ENCODE measurements at regions not wholly inside any gene's neighbourhood (a gene's known extent, or its start where the extent isn't known, plus 50 kb on each side); places are given as distances from the start of the nearest gene placed in this dataset.
"Not testable (repeated sequence)": the region's sequence is repeated elsewhere in the genome, so short reads cannot be mapped to it uniquely, and the experiment has no call there.

DNA sequence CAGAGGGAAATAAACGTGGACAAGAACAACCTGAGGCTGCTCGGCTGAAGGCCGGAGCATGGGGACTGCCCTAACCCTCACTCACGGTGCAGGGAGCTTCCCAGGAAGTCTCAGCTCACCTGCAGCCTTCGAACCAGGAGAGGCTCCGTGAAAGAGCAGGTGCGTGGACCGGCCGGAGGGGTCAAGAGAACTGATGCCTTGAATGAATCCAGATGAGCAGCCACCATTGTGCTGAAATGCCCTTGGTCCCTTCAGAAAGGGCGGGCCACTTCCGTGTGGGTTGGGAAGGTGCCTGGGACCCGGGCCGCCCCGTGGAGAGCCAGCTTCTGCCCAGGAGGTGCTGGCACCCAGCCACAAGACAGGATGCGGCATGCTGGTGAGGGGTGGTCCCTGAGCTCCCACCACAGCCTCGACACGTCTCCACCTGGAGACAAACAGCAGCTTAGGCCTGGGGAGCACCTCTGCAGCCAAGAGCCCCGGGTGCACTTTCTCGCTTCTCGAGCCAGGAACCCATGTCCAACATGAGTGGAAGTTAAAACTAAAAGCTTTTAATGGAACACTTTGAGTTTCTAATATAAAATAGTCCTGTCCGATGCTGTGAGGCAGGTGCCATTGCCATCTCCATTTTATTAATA, 83.5 kb downstream of the TTLL2 start:
- no peak for DNase-seq

DNA sequence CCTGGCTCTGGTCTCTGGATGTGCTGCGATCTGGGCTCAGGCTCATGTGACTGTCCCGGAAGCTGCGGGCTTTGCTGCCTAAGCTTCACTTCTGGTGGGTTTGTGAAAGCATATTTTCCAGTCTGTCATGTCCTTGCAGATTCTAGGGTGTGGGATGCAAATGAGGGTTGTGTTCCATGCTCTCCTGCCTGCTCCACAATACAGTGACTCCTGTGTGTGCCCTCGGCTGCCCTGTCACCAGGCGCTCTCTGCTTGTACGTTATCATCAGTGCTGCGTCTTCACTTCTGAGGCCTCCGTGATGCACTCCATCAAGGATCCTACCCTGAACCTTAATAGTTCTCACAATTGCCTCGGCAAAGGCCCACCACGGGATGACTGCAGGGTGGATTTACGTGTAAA, 84.2 kb downstream of the TTLL2 start:
- DNase-seq = no peak

DNA sequence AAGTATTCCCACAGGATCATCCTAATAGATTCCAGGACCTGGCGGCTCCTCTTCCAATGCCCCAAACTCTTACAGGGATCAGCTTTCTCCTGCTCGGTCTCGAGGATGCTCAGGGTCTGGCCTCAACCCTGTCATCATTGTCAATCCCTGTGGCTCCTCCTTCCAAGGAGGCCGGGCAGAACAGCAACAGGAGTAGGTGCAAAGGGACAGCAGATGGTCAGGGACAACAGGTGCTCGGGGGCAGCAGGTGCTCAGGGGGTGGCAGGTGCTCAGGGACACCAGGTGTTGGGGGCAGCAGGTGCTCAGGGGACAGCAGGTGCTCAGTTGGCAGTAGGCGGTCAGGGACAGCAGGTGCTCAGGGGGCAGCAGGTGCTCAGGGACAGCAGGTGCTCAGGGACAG, 84.8 kb downstream of the TTLL2 start:
- no peak for DNase-seq

DNA sequence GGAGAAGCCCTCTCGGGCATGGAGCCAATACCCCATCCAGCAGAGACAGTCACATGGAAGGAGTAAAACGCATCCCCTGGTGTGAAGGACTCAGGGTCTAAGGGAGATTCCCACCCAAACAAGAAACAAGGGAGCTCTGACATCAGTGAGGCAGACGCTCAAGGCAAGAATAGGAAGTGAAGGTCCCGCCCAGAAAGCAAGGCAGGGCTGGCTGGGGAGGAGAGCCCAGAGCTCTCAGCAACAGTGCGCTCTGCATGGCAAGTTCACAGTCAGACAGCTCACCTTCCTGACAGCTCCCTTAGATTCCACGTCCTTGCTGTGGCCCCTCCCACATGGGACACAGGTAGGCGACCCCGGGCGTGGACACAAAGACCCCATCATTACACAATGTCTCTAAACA, 85.6 kb downstream of the TTLL2 start:
- no peak for DNase-seq

DNA sequence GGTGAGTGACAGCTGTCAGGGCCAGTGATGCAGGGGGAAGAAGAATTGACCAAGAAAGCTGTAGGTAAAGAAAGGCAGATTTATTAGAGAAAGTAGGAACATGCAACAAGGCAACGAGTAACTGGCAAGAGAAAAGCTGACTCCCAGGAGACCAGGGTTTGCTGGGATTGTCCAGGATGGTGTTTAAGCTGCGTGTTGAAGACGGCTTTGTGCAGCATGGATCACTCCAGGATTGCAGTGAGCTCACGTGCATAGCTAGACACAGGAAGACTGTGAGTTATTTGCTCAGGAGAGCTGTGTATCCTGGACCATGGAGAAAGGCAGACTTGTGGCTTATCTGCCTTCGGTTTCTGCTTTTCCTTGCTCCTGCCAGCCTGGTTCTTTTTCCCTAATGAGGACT, 87.6 kb downstream of the TTLL2 start:
- no peak for DNase-seq

DNA sequence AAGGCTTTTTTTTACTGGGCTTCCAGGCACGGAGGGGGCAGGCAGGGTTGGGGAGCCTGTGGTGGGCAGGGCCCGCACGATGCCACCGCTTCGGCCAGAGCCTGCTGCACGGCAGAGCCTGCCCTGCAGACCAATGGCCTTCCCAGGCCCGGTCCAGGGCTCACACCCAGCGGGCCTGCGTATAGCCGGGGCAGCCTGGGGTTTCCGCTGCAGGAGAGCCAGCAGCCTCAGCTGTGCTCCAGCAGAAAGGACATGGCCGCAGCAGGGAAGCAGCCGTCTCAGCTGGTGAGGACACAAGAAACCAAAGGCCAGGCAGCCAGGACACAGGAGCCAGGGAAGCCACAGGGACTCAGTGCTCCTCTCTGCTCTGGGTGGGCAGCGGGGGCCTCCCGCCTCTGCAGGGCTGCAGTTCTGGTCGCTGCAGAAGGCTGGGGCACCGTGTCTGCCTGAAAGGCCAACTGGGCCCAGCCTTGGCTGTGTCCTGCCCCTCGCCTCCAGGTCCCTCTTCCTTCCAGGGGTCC, 90.6 kb downstream of the TTLL2 start:
- DNase-seq = no peak

DNA sequence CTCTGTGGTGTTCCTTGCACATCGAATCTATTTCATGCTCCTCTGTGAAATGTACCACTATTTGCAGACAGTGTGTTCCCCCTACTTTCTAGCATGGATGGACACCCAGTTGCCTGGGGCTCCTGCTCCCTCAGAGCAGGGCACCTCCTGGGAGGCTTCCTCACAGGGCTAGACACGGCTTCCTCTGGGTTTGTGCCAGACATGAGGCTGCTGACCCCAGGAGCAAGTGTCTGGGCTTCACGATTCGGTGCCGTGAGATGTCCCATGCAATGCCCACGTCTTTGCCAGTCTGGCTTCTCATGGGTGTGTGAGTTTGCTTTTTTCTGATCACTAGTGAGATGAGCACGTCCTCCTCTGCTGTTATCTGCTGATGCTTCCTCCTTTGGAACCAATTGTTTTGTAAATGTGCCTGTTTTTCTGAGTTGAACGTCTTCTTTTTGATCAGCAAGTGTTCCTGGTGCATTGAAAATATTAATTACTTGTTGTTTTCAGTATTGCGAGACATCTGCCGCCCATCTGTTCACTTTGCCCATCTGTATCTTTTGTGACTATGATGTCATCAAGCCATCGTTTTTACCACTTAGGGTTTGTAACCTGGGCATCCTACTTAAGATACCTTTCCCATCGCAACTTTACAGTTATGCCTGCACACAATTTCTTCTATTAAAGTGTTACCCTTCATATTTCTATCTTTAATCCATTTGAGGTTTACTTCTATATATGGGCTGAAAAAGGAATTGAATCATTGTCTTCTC, 92.0 kb downstream of the TTLL2 start:
- DNase-seq = no peak

DNA sequence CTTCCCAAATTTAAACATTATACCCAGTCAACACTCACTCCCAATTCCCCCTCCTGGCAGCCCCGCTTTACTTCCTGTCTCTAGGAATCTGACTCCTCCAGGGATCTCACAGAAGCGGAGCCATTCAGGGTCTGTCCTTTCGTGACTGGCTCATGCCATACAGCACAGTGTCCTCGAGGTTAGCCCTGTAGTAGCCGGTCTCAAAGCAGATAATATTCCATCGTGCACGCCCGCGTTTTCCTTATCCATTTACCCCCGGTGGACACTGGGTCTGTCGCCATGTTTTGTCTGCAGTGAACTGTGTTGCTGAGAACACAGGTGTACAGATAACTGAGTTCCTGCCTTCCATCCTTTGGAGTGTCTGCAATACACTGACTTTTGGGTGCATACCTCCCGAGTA, 95.3 kb downstream of the TTLL2 start:
- no peak for DNase-seq

DNA sequence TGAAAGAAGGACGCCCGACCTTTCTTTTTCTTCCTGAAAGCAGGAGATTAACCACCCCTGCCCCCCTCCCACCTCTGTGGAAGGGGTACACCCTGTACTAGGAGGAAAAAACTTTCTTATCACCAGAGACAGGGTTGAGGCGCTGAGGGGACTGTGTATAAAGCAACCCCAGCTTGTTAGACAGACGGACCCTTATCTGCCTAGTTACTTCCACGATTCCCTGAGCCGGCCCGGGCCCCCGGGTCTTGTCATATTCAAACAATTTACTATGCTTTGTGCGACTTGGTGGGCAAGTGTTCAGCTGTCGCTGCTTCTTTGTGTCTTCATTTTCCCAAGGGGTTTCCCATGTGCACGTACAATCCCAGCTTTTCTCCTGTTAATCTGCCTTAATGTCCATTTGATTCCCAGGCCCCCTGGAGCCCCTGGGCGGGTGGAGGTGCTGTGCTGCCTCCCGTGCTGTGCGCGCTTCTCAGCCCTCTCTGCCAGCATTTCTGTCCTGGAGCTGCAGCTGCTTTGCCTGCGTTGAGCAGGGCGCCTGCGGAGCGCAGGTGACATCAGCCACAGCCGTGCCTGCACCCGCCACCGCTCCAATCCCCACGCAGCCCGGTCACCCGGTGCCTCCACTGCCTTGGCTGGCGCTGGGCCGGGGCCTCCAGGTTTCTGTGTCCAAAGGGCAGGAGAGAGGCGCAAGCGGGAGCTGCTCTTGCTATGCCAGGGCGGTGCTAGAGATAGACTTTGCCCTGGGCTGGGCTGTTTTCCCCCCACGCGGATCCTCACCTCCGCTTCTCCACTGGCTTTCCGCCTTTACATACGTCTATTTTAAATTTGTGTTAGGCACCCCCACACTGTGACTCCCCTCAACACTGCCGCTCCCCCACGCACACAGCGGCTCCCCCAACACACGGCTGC, 96.2 kb downstream of the TTLL2 start:
- DNase-seq = no peak

DNA sequence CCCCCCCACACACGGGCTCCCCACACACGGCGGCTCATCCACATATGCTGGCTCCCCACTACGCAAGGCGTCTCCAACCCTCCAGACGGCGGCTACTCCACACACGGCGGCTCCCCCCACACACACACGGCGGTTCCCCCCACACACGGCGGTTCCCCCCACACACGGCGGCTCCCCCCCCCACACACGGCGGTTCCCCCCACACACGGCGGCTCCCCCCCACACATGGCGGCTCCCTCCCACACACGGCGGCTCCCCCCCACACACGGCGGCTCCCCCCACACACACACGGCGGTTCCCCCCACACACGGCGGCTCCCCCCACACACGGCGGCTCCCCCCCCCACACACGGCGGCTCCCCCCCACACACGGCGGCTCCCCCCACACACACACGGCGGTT, 97.1 kb downstream of the TTLL2 start:
- not testable (repeated sequence) for DNase-seq

DNA sequence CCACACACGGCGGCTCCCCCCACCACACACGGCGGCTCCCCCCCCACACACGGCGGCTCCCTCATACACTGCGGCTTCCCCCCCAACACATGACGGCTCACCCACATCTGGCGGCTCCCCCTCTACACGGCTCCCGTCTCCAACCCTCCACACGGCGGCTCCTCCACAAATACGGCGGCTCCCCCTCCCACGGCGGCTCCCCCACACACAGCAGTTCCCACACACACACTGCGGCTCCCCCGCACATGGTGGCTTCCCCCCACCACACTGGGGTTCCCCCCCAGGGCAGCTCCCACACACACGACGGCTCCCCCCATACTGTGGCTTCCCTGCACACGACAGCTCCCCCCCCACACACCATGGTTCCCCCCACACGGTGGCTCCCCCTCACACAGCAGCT, 98.0 kb downstream of the TTLL2 start:
- no peak for DNase-seq

DNA sequence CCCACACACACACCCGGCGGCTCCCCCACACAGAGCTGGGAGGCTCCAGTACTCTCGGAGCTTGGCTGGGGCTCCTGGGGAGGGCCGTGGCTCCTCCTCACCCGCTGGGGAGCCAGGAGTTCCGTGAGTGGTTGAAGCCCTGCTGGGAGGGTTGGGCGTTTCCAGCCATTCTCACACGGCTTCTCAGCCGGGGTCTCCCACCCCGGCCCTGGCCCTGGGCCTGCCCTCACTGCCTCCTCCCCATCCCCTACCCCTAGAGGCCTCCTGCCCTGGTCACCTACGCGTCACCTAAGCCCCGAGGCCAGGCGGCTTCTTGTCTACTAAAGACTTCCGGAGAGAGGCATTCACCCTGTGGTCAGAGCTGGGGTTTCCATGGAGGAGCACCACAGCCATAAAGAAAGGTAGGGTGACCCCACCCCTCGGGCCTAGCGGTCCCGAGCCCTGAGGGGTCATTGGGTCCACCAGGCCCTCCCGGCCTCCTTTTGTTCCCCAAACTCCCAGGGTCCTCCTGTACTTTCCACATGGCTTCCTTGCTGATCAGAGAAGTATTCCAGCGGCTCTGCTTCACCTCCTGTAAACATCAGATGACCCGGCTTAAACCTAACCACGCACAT, 99.3 kb downstream of the TTLL2 start:
- DNase-seq = no peak

DNA sequence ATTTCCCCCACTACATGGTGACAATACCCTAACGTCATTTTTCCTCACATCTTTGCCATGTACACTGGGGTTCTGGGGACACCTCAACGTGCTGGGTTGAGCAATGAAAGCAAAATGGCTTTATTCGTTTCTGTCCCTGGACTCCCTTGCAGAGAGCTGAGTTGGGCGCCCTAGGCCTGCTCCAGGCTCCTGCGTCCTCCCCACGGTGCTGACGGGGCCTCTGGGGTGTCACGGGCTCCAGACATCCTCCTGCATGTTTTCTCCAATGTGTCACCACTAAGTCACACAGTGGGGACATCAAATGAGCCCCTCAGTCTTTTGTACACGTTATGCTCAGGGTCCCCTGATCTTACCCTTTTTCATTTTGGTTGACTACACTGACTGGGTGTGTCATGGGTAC, 99.8 kb downstream of the TTLL2 start:
- no peak for DNase-seq

DNA sequence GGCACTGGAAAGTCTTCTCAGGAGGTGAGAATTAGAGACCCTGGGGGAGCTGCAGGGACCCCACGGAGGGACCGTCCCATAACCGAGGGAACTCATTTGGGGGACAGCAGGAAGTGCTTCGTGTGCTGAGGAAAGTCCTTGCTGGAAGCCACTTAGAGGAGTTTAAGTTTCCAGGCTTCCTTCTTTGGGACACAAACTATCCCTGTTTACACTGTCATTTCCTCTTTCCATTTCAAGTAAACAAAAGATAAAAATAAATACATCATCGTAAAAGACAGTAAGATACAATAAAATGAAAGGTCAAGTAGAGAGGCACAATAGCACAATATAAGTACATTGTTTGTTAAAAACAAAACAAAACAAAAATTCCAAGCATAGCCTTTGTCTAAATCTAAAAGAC, 101.2 kb downstream of the TTLL2 start:
- no peak for DNase-seq

DNA sequence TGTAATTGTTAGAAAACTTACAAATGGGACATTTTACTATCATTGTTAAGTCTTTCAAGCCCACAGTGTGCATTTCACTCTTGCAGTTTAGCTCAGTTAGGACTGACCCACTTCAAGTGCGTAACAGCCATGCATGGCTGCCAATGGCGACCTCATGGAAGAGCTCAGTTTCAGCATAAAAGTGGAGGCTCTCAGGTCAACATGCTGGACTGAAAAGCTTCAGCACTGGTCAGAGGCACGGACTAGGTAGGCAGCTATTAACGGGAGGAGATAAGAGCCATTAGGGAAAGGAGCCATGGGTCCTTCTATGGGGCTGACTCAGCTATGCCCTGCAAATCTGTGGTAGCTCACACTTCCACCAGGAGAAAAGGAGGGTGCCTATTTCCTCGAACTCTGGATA, 101.8 kb downstream of the TTLL2 start:
- DNase-seq = no peak

DNA sequence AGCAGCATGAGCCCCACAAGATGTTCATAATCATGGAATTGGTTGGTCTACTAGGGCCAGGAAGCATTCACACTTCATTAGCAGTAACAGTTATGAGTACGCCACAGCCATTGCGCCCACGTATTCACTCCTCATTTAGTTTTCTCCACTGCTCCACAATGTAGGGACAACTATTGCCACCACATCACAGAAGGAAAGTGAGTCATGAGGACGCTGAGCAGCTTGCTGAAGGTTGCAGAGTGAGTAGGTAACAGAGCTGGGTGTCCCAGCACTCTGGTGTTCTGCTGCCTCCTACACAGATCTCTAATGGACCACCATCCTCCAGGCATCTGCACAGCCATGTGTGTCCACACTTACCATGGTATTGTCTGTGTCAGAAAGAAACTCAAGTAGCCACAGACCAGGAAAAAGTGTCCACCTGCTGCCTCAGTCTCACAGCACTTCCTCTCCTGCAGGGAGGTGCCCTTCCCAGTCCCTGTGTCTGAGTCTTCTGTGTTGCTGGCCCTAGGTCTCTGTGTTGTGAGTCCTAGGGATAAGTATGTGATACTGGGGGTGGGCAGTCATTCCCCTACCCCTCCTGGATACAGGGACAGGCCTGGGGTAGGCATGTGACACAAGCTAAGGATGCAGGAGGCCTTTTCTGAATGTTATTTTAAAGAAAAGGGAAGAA, 103.9 kb downstream of the TTLL2 start:
- DNase-seq = no peak

DNA sequence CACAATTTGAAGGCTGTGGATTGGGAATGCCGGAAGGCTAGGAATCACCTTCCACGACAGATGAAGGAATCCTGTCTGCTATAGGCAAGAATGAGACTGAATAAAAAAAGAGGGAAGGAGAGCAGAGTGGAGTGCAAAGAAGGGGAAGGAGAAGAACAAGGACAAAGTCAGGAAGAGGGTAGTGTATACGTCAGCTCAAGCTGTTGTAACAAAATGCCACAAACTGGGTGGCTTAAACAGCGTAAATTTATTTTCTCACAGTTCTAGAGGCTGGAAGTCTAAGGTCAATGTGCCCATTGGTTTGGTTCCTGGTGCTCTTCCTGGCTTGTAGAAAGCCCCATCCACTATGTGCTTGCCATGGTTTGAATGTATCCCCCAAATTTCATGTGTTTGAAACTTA, 104.5 kb downstream of the TTLL2 start:
- no peak for DNase-seq

DNA sequence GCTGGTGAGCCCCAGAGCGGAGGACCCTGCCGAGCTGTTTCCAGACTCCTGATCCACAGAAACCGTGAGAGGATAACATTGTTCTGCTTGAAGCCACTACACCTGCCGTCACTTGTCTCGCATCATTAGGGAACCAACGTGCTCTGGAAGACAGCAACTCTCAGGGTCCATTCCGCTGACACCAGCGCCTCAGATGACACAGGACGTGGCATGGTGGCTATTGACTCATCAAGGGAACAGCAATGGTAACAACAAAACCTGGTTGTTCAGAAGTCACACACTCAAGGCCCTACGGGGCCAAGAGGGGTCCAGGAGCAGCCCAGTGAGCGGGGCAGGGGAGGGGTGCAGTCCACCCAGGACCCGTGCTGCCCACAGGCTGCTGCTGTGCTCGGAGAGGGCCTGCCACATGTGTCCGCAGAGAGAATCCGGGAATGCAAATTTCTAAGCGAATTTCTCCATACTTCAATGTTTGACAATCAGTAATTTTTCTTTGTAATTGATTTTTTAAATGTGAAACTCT, 110.4 kb downstream of the TTLL2 start:
- DNase-seq = no peak

DNA sequence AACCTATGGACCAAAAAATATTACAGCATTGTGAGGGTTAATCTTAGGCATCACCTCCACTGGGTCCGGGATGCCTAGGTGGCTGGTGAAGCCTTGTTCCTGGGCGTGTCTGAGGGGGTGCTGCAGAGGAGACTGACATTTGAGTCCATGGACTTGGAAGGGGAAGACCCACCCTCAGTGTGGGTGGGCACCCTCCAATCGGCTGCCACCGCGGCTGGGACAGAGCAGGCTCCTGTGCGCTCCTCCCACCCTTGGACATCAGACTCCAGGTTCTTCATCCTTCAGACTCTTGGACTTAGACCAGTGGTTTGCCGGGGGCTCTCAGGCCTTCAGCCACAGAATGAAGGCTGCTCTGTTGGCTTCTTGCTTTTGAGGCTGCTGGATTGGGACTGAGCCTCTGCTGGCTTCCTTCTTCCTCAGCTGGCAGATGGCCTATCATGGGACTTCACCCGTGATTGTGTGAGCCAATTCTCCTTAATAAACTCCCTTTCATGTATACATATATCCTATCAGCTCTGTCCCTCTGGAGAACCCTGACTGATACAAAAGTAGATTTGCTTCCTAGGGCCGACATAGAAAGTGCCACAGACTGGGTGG, 113.1 kb downstream of the TTLL2 start:
- DNase-seq = no peak

DNA sequence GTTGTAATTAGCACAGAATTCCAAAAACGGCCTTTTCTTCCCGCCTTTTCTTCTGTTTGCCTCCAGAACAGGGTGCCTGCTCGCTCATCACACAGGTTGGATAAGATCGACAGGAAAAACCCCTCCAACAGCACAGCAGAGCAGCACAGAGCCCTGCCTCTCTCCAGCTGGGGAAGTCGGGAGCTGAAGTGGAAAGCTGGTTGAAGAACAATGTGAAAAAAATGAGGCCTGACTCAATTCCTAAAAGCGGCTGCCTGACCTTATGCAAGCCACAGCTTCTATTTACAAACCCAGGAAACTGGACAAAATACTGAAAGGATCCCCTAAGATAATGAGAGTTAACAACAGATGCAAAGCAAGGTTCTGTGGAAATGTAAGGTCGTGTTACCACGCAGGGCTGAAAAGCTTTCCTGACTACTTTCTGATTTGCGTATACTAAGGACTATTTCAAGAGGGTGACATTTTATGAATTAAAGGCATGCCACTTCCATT, 116.9 kb downstream of the TTLL2 start:
- DNase-seq = no peak

DNA sequence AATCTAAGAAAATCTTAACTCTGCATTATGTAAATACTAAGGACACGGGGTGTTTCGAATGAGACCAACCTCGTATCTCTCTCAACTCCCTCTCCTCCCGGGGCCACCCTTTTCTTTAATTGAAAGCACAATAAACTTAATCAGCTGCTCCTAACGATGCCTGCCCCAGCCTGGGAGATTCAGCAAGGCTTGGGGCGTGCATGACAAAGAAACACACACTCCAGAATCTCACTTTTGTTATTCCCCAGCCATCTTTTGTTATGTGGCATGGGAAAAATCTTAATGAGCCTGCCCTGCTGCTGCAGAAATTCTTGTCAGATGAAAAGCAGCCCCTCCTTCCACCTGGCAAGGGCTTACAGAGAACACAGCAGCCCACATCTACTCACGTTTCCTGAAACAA, 117.4 kb downstream of the TTLL2 start:
- DNase-seq = no peak
